GM12891 (cell line): ENCODE measurements at regions not wholly inside any gene's neighbourhood (a gene's known extent, or its start where the extent isn't known, plus 50 kb on each side); places are given as distances from the start of the nearest gene placed in this dataset.

ENCODE experiments used
- POLR2A ChIP-seq: IDR thresholded peaks from 2 replicates; pipeline ENCODE4 v1.6.1; 2011; ENCODE audit warnings: low read depth, low read length, control low read depth
- SPI1 ChIP-seq: IDR thresholded peaks from 2 replicates; pipeline ENCODE4 v1.6.1; 2011; ENCODE audit warnings: low read depth, low read length, control low read depth

DNA sequence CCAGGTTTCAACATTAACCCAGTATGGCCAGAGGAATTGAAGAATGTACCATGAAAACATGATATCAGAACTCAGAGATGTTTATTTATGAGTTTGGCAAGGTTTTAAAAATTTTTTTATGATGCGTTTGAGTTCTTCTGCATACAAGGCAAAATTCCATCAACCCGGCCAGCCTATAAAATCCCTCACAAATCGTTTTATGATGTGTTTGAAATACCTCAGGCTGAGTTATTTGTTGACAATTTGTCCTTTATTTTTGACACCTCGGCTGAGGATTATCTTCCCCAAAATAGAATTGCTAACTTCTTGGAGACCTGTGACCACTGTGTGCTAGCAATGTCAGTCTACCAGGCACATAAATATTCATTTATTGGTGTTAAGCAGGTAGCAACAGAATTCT is 91.9 kb upstream of the SLC24A3 start:
- no peak for TF ChIP-seq POLR2A
- no peak for TF ChIP-seq SPI1
